SW480 (cell line): ENCODE measurements at regions not wholly inside any gene's neighbourhood (a gene's known extent, or its start where the extent isn't known, plus 50 kb on each side); places are given as distances from the start of the nearest gene placed in this dataset.
"Not testable (repeated sequence)": the region's sequence is repeated elsewhere in the genome, so short reads cannot be mapped to it uniquely, and the experiment has no call there.

Experiments used
- DNase-seq: peaks from one replicate; pipeline ENCODE4 v3.0.0-alpha.2; 2016; ENCODE audit warnings: low spot score

DNA sequence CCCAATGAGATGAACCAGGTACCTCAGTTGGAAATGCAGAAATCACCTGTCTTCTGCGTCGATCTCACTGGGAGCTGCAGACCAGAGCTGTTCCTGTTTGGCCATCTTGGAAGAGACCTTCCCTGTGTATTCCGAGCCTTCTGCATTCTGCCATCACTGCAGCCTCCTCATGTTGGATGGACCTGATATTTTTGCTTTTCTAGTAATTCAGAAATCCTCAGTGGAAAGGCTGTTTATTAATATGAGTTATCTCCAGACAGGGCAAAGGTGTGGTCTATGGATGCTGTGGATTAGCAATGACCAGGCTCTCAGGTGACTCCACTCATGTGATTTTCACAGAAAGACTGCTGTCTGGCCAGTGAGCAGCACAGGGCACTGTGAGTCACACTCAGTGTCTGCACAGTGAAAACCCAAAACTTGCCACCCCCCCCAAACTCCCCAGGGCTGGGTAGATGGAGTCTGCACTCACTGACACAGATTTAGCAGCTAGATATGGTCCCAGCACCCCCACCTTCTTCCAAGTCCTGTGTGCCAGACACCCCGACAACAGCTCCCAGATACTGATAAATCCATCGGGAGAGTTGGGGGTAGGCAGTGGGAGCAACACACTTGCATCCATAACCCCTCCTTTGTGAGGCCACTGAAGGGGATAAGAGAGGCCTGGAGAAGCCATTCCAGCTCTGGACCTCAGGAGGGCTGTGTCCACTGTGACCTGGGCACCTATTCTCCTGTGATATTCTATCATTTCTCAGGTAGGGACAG is 75.2 kb upstream of the TOP3B start:
- no peak for DNase-seq

DNA sequence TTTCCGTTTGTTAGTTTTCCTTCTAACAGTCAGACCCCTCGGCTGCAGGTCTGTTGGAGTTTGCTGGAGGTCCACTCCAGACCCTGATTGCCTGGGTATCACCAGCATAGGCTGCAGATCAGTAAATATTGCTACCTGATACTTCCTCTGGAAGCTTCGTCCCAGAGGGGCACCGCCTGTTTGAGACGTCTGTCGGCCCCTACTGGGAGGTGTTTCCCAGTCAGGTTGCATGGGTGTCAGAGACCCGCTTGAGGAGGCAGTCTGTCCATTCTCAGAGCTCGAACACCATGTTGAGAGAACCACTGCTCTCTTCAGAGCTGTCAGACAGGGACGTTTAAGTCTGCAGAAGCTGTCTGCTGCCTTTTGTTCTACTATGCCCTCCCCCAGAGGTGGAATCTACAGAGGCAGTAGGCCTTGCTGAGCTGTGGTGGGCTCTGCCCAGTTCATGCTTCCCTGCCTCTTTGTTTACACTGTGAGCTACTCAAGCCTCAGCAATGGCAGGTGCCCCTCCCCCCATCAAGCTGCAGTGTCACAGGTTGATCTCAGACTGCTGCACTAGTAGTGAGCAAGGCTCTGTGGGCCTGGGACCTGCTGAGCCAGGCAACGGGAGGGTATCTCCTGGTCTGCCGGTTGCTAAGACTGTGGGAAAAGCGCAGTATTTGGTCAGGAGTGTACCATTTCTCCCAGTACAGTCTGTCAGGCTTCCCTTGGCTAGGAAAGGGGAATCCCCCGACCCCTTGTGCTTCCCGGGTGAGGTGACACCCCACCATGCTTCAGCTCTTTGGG is 74.4 kb upstream of the TOP3B start:
- DNase-seq = not testable (repeated sequence)

DNA sequence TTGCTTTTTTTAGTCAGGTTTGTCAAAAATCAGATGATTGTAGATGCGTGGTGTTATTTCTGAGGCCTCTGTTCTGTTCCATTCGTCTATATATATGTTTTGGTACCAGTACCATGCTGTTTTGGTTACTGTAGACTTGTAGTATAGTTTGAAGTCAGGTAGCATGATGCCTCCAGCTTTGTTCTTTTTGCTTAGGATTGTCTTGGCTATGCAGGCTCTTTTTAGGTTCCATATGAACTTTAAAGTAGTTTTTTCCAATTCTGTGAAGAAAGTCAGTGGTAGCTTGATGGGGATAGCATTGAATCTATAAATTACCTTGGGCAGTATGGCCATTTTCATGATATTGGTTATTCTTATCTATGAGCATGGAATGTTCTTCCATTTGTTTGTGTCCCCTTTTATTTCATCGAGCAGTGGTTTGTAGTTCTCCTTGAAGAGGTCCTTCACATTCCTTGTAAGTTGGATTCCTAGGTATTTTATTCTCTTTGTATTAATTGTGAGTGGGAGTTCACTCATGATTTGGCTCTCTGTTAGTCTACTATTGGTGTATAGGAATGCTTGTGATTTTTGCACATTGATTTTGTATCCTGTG is 70.1 kb upstream of the TOP3B start:
- not testable (repeated sequence) for DNase-seq

DNA sequence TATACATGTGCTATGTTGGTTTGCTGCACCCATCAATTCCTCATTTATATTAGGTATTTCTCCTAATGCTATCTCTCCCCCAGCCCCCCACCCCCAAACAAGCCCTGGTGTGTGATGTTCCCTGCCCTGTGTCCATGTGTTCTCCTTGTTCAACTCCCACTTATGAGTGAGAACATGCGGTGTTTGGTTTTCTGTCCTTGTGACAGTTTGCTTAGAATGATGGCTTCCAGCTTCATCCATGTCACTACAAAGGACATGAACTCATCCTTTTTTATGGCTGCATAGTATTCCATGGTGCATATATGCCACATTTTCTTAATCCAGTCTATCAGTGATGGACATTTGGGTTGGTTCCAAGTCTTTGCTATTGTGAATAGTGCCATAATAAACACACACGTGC is 68.4 kb upstream of the TOP3B start:
- not testable (repeated sequence) for DNase-seq

DNA sequence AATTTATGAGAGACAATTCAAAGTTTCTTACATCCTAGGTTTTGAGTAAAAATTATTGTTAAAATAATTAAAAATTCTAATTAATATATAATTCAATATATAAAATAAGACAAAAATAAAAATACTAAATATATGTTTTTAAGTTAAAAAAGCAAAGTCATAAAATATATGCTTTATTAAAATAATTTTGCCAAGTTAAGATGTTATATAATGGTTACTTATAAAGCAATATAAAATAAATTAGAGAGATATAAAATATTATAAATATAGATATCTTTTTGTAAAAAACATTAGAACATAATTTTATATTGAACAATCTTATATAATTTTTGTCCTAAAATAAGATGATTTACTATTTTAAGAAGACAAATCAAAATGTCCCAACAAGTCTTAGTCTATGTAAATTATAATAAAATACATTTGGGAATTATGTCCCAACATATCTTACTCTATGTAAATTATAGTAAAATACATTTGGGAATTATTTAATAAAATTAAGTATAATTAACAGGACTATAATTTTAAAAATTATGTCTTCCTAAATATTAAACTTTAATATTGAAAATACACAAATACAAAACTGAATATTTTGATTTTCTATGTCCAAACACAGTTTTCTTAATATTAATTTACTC is 67.7 kb upstream of the TOP3B start:
- DNase-seq = no peak

DNA sequence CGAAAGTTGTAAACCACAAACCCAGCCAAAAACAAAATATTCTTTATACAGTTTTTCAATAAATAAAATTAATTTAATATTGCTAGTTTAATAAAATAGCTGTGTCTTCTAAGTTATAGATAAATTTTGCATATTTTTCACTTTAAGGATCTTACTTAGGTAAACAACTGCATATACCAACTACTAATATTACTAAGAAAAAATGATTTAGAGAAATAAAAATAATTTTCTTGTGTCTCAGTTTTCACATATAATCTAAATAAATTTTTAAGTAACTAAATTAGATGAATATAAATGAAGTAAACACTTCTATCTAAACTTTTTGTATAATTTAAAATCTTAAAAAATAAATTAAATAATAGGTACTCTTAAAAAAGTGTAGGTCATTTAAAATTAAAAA is 67.1 kb upstream of the TOP3B start:
- DNase-seq = no peak

DNA sequence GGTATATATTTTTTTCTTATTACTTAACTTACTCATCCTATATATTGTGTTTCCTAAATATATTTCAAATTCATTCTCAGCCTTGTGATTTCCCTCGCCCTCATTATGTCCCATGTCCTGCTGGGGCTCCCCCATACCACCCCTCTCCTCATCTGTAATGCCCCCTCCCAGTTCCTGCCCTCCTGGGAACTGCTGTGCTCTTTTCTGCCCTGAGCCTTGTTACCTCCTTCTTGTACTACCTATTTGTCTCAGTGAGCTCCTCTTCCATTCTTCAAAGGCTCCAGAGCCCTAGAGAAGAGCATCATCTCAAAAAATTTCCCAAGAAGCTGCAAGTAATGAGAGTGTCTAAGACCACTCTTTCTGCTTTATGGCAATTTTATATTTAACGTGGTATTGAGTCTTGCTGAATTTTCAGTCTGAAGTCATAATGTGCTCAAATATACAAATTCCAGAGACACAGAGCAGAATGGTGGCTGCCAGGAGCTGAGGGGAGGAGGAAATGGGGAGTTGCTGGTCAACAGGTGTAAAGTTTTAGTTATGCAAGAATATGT is 66.5 kb upstream of the TOP3B start:
- no peak for DNase-seq

DNA sequence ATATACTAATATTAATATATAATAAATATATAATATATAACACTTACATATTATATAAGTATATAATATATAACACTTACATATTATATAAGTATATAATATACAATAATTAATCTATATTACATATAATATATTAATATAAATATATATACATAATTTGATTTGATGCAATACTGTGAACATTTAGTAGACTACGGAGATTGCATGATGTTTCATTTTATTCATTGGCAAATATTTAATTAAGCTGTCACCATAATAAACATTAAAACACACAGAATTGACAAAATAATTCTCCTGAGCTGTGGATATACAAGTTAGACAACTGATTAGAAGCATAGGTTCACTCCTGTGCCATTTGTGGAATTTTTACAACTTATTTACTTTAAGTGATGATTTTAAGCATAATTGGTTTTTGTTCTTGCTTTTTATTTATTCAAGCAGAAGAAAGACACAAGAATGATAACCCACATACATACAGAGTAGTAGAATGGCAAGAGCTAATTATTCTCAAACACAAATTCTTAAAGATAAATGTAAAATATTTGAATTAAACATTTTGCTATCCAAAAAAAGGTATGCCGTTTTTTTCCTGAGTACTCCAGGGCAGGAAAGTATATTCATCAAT is 65.8 kb upstream of the TOP3B start:
- no peak for DNase-seq

DNA sequence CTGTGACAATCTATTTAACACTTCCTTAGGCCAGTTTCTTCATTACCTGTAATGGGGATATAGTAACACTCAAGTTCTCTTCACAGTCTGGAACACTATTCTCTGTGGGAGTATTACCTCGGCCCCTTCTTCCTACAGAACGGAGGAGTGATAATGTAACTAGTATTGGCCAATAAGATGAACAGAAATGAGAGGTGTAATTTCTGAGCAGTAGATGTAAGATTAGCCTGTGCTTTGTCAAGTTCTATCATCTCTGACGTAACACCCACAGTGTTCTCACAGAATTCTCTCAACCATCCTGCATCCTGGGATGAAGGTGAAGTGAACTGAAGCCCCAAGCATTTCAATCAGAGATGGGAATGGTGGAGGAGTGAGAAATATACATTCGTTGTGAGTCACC is 65.2 kb upstream of the TOP3B start:
- no peak for DNase-seq

DNA sequence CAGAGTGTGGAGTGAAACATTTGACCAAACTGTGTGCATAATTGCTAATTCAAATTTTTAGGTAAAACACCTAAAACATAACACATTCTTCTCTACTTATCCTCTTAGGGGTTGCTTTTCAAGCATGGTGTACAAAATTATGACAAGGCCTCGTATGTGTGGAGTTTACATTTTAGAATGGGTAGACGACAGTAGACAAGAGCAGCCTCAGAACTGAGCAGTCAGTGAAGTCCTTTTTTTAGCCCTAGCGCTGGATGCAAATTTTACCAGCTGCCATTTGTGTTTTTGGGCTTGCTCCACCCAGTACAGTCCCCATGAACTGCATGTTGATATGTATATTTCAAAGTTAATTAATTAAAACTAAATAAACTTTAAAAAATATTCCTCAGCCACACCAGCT is 64.7 kb upstream of the TOP3B start:
- no peak for DNase-seq

DNA sequence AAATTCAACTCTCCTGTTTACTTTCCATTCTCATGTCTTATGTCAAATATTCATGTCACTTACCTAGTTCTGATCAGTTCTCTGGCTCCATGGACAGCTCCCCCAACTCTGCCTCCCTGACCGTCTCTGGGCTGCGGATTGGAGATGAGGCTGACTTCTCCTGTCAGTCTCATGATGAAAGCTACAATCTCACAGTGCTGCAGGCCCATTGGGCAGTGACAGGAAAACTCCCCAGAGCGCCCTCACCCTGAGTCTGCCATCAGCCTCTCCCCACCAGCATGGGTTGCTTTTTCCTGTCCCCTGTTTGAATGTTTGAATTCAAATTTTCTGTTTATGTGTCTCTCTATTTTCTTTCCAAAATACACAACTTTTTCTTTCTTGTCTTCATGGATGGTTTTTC is 63.8 kb upstream of the TOP3B start:
- DNase-seq = no peak

DNA sequence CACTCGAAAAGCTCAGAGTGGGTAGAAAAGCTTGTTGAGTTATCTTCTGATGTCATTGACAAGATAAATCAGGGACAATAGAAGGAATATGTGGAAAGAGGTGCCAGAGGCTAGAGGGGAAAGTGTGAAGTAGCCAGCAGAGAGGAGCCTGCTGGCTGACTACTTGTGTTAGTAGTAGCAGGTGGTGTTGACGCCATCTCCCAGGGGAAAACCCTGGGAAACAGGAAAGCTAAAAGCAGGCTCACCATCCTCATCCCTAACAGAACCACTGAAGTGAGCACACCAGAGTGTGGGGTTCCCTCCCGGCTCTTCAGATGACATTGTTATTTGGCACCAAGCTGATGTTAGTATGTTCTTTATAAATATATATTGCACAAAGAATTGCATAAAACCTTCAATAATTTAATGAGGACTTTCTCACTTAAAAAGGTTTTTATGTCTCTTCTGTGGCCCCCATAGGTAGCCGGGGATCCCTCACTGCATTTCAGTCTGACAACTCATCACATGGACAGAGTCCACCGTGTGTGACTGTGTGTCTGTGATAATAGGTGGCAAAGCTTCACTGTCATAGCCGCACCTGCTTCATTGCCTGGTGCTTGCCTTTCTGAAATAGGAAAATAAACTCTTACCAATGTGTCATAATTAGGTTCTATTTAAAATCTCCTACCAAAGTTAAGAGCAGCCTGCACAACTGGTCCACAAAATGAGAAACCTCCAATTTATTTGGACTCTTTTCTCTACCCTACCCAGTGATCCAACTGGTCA is 63.2 kb upstream of the TOP3B start:
- no peak for DNase-seq

DNA sequence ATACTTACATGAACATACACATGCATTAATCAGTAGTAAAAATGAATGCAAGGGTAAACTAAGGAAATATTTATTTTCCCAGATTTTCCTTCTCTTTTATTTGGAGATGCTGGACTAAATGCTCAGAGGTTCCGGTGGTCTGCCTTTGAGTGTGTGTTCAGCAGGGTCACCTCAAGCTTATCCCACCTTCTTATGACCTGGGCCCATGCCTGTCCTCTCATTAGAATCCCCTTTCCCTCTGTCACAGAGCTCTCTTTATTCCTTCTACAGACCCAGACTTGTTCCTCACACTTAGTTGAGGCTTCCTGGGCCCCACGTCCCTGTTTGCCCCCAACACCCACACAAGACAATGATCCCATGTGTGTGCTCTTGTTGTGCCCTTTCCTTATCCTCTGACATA is 61.6 kb upstream of the TOP3B start:
- no peak for DNase-seq

DNA sequence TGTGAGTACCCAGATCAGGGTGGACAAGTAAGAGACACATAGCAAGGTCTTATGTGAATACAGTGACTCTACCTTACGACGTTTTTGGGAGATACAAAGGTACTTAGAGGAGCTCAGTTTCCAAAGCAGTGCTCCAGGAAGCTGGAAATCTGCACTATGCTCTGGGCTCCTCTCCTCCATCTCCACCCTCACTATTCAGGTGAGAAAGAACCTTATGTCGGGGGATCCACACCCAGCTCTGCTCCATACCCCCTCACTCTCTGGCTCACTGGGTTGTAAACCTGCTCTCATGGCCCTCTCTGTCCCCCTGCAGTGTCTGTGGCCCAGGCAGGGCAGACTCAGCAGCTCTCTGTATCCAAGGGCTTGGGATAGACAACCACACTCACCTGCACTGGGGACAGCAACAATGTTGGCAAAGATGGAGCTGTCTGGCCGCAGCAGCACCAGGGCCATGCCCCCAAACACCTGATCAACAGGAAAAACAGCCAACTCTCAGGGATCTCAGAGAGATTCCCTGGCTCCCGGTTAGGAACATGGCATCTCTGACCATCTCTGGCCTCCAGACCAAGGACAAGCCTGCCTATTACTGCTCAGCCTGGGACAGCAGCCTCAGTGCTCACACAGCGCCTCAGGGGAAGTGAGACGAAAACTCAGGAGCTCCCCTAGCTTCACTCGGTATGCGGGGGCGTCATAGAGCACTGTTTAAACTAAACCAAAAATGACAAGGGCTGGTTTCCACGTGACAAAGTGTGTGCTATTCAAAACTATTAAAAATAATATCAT is 60.9 kb upstream of the TOP3B start:
- no peak for DNase-seq

DNA sequence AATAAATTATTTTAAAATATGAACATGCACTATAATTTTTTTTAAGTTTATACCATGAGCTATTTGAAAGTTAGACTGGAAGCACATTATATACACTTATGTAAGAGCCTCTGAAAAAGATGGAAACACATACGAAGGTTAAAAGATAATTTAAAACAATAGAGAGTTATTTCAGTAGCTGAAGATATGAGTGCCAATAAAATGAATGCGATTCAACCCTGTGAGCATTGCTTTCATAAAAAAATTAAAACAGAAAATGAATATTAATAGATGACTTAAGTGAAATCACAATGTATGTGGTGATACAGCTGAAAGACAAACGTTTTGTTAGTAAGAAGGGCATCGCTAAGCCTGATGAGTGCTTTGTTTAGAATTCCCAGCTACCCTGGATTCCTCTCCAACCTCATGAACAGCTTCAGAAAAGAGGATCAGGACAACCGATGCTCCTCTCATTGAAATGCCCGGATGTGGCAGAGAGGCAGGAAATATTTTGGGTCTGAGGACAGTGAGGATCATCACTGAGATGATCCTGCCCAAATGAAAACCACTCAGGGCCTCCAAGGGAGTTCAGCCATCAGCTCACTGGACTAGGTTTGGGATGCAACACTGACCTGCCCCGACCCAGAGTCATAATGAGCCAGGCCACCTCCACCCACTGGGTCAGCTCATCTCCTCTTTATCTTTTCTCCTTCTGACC is 60.2 kb upstream of the TOP3B start:
- no peak for DNase-seq

DNA sequence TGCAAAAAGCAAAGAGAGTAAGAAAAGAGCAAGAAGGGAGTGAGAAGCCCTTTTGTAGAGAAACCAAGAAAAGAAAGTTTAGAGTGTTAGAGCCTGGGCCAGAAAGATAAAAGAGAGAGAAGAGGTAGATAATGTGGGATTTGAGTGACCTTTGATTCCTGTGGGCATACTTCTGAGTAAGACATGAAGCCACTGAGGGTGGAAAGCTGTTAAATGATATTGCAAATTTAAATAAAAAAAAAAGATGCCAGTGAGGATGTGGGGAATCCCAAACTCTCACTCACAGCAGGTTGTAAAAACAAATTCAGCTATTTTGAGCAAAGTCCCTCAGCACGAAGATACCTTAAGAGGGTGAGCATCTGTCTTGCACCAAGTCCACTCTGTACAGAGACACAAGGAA is 59.4 kb upstream of the TOP3B start:
- no peak for DNase-seq

DNA sequence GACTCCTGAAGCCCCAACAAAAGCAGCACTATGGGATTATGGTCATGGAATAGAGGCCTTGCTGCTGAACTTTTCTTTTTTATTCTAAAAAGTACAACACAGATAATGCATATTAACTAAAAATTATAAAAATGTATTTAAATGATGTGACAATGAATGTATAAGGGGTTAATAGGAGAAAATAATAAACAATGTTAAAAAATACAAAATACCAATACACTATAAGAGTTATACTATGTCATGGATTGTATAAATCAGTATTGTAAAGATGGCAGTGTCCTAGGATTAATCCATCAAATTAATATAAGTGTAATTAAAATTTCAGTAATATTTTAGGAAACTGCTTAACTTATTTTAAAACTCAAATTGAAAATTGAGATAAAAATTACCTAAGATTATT is 58.3 kb upstream of the TOP3B start:
- no peak for DNase-seq

DNA sequence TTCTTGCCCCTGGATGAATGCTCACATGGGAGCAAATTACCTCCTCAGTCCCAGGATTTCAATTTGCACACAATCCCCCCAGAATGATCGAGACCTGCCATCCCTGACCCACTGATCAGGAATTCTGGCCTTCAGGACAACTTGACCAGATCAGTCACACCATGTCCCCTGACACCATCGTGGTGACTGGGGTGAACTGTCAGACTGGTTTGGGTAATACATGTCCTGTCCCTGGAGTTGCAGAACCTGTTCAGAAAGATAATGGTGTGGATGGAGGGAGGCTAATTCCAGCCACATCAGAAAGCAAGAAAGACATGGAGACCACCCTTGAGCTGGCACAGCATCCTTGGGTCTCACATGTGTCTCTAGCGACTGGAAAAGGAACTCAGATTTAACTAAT is 57.9 kb upstream of the TOP3B start:
- DNase-seq = no peak

DNA sequence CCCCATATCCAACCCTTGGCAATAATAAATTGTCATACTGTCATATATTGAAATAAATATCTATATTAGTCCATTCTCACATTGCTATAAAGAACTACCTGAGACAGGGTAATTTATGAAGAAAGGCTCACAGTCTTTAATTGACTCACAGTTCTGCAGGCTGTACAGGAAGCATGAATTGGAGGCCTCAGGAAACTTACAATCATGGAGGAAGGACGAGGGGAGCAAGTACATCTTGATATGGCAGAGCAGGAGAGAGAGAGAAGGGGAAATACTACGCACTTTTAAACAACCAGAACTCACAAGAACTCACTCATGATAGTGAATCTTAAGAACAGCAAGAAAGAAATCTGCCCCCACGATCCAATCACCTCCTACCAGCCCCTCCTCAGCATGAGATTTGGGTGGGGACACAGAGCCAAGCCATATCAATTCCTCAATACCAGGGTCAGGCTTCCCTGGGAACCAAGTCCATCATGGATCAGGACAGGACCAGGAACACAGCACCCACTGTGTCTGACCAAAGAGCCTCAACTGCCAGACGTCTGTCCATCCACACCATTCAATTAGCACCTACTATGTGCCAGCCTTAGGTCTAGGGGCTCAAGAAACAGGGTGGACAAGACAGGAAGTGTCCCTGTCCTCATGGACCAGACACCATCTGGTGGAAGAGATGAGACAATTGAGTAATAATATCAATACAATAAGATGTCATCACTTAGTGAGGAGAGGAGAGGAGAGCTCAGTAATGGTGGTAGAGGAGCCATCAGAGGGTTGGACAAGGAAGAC is 56.9 kb upstream of the TOP3B start:
- DNase-seq = no peak
